ENCODE measurements at regions not wholly inside any gene's neighbourhood (a gene's known extent, or its start where the extent isn't known, plus 50 kb on each side); places are given as distances from the start of the nearest gene placed in this dataset.

DNA sequence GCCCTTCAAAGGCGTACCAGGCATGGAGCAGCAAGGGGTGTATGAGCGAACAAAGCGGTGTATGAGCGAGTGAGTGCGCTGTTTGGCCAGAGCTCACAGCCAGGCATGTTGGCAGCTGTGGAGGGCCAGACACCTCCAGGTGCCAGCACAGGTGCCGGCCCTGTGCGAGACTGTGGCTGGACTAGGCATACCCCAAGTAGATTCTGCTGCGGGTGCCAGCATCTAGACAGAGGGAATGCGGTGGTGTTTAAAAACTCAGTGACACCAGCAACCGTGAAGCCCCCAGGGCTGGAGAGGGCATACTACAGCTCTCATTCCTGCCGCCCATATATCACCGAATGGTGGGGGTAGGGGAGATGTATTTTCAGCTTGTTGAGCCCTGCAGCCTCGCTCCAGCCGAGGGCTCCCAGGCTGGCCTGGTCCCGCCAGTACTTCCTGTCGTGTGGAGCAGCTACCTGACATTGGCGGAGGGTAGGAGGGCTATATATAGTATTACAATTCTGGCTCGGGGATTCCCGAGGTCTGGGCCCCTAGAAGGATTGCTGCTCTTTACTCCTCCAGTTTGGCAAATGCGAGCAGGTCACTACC, 1829.6 kb upstream of the NUDT12 start:
- no peak overlapping the region for H3K27ac ChIP-seq
- H3K36me3 ChIP-seq, result no peaks in the 10 kb centered on the region
- intact Hi-C loops (cut with DNase I), result no loop called here
- TF ChIP-seq, protein P1, sequence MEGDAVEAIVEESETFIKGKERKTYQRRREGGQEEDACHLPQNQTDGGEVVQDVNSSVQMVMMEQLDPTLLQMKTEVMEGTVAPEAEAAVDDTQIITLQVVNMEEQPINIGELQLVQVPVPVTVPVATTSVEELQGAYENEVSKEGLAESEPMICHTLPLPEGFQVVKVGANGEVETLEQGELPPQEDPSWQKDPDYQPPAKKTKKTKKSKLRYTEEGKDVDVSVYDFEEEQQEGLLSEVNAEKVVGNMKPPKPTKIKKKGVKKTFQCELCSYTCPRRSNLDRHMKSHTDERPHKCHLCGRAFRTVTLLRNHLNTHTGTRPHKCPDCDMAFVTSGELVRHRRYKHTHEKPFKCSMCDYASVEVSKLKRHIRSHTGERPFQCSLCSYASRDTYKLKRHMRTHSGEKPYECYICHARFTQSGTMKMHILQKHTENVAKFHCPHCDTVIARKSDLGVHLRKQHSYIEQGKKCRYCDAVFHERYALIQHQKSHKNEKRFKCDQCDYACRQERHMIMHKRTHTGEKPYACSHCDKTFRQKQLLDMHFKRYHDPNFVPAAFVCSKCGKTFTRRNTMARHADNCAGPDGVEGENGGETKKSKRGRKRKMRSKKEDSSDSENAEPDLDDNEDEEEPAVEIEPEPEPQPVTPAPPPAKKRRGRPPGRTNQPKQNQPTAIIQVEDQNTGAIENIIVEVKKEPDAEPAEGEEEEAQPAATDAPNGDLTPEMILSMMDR (IDR thresholded peaks at IDR 0.05), result no peak
- H3K4me3 ChIP-seq, result no peak overlapping the region
- H3K4me1 ChIP-seq, result no peaks in the 10 kb centered on the region
- peak; percentile 44 for DNase-seq
- H3K9me3 ChIP-seq, result no peaks in the 10 kb centered on the region
- H3K27me3 ChIP-seq, result no peaks in the 10 kb centered on the region
- peak; percentile 21 for ATAC-seq

DNA sequence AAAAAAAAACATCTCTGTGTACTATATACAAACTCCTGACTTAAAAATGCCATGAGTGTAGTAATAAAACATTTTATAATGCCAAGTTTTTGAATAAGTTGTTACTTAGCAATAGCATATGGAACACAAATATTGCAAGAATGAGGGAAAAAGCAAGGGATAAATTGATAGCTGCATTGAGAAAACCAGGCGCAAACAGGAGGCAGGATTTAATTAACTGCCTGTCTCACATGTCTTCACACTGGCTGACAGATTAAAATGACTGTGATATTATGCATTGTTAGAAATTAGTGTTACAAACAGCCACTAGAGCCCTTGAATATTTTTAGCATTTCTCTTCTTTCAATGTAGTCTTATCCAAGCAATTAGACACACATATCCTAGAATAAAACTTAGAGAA, 1817.5 kb upstream of the NUDT12 start:
- no peak overlapping the region for H3K4me3 ChIP-seq
- H3K36me3 ChIP-seq, result no peaks in the 10 kb centered on the region
- intact Hi-C loops (cut with DNase I), result no loop called here
- no peaks in the 10 kb centered on the region for H3K27me3 ChIP-seq
- no peaks in the 10 kb centered on the region for H3K4me1 ChIP-seq
- TF ChIP-seq, protein P1 (IDR thresholded peaks at IDR 0.05), result no peak
- DNase-seq, result no peak
- no peaks in the 10 kb centered on the region for H3K9me3 ChIP-seq
- ATAC-seq, result no peak
- no peak overlapping the region for H3K27ac ChIP-seq

DNA sequence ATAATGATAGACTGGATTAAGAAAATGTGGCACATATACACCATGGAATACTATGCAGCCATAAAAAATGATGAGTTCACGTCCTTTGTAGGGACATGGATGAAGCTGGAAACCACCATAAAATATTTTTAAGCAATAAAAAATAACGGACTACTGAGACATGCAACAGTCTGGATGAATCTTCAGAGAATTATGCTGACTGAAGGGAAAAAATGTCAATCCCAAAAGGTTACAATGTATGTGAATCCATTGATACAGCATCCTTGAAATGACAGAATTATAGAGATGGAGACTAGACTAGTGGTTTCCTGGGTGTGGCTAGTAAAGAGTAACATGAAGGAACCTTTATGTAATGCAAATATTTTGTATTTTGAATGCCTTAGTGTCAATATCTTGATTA, 1808.6 kb upstream of the NUDT12 start:
- ATAC-seq (no peak), DNase-seq (no peak)
- H3K4me1 ChIP-seq, result no peaks in the 10 kb centered on the region
- no peaks in the 10 kb centered on the region for H3K9me3 ChIP-seq
- no peak overlapping the region for H3K4me3 ChIP-seq
- no peaks in the 10 kb centered on the region for H3K27me3 ChIP-seq
- no peak overlapping the region for H3K27ac ChIP-seq
- H3K36me3 ChIP-seq, result no peaks in the 10 kb centered on the region
- intact Hi-C loops (cut with DNase I), result no loop called here
- TF ChIP-seq, protein P1 (IDR thresholded peaks at IDR 0.05), result no peak

DNA sequence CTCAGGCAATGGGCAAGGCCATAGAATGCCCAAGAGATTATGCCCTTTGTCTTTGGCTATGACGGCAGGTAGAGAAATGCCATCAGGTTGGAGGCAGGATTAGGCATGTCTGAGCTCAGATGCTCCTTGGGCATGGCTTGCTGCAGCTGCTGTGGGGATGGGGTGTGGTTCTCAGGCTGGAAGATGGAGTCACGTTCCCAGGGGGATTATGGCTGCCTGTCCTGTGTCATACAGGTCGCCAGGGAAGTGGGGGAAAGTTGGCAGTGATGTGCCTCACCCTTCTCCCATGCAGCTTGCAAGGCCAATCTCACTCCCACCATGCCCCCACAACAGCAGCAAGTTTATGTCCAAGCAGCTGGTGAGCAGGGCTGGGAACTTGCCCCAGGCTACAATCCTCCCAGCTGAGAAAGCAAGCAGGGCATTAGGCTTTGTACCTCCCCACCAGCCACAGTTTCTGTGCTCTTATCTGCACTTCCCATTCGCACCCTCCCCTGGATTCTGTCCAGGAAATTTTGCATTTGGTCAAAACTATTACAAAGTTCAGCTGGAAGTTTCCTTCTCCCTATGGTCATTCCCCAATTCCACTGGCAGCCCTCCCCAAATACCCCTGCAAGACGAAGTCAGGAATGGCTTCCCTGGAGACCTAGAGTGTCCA, 1788.0 kb upstream of the NUDT12 start:
- DNase-seq, result no peak
- H3K9me3 ChIP-seq, result no peaks in the 10 kb centered on the region
- no peak for ATAC-seq
- H3K36me3 ChIP-seq, result no peaks in the 10 kb centered on the region
- H3K27ac ChIP-seq, result no peak overlapping the region
- no peaks in the 10 kb centered on the region for H3K27me3 ChIP-seq
- TF ChIP-seq, protein P1 (IDR thresholded peaks at IDR 0.05), result no peak
- intact Hi-C loops (cut with DNase I), result no loop called here
- no peak overlapping the region for H3K4me3 ChIP-seq
- no peaks in the 10 kb centered on the region for H3K4me1 ChIP-seq

DNA sequence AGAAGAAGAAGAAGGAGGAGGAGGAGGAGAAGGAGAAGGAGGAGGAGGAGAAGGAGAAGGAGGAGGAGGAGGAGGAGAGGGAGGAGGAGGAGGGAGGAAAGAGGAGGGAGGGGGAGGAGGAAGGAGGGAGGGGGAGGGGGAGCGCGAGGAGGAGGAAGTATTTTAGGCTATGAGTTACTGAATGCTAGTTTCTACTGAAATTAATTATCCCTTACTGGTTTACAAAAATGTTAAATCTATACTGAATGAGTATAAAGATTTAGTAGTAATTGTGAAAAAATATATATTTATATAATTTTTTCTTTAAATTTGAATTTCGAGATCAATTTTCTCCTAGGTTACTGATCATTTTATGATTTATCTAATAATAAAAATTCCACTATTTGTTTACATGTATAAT, 1769.0 kb upstream of the NUDT12 start:
- Histone ChIP-seq H3K27ac (no peak overlapping the region), H3K4me3 (no peak overlapping the region), H3K9me3 (no peaks in the 10 kb centered on the region), H3K27me3 (no peaks in the 10 kb centered on the region), H3K4me1 (no peaks in the 10 kb centered on the region), H3K36me3 (no peaks in the 10 kb centered on the region)
- TF ChIP-seq, protein P1 (IDR thresholded peaks at IDR 0.05), result no peak
- DNase-seq (no peak), ATAC-seq (no peak)
- intact Hi-C loops (cut with DNase I), result no loop called here
